ENCODE measurements at regions not wholly inside any gene's neighbourhood (a gene's known extent, or its start where the extent isn't known, plus 50 kb on each side); places are given as distances from the start of the nearest gene placed in this dataset.

- TF ChIP-seq POLR2A (IDR thresholded peaks at IDR 0.05; ENCODE audit: extremely low read depth, insufficient read length) (no peak), CTCF (IDR thresholded peaks at IDR 0.05; ENCODE audit: low read depth, low read length) (no peak), MAX (IDR thresholded peaks at IDR 0.05; ENCODE audit: low read depth, low read length) (no peak)
Observed at GRCh38 chr3:117762621-117763037, 1053.0 kb downstream of the TUSC7 start.
